ENCODE measurements at regions not wholly inside any gene's neighbourhood (a gene's known extent, or its start where the extent isn't known, plus 50 kb on each side); places are given as distances from the start of the nearest gene placed in this dataset.
A peak's percentile ranks its signal among the peaks of the same experiment; 100 is the strongest.

- no peak for DNase-seq (ENCODE audit: low read depth in 4 of 6, low spot score in 6 of 6)
- no peaks in the 10 kb centered on the region for H3K27me3 ChIP-seq (ENCODE audit: control insufficient read depth, insufficient read depth, low read length)
- no peaks in the 10 kb centered on the region for H3K4me1 ChIP-seq (ENCODE audit: control insufficient read depth, insufficient read depth, low read length)
- H3K9me3 ChIP-seq (ENCODE audit: control insufficient read depth, insufficient read depth, low read length) = no peaks in the 10 kb centered on the region
- no peak overlapping the region for H3K27ac ChIP-seq (ENCODE audit: low read depth, low read length)
- no peak overlapping the region for H3K4me3 ChIP-seq (ENCODE audit: low read depth, low read length)
- no CpG with 5 or more reads among the region's 1 CpG for WGBS (ENCODE audit: insufficient coverage)
- H3K36me3 ChIP-seq (ENCODE audit: control insufficient read depth, insufficient read depth, low read length) = no peaks in the 10 kb centered on the region
These were observed 749.2 kb upstream of the CDH10 start for GRCh38 chr5:25393957-25394356.

- DNase-seq (ENCODE audit: low read depth in 4 of 6, low spot score in 6 of 6) = peak in 2 of 6 donors; percentile 48 to 72
- Histone ChIP-seq H3K9me3 (ENCODE audit: control insufficient read depth, insufficient read depth, low read length) (no peaks in the 10 kb centered on the region), H3K4me3 (ENCODE audit: low read depth, low read length) (no peak overlapping the region), H3K4me1 (ENCODE audit: control insufficient read depth, insufficient read depth, low read length) (no peaks in the 10 kb centered on the region), H3K27me3 (ENCODE audit: control insufficient read depth, insufficient read depth, low read length) (no peaks in the 10 kb centered on the region), H3K27ac (ENCODE audit: low read depth, low read length) (no peak overlapping the region), H3K36me3 (ENCODE audit: control insufficient read depth, insufficient read depth, low read length) (no peaks in the 10 kb centered on the region)
- WGBS (ENCODE audit: insufficient coverage) = 62% methylated on average over 1 of the region's 1 CpG
These were observed 748.5 kb upstream of the CDH10 start for GRCh38 chr5:25393256-25393655.

DNA sequence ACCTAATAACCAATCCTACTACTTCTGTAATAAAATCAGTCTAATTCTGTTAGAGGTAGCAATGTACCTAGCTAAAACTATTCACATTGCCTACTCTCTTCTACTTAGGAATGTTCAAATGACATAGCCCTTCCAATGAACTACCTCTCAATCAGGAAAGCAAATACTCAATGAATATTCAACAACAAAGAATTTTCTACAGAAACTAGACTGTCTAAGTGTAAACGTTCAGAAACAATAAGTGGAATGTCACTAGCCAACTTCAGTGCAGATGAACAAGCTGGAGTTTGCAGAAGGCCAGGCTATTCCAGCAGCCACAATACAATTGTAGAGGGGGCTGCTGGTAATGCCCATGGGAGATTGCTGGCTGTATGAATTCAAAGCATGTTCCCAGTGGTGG is 743.2 kb upstream of the CDH10 start:
- Histone ChIP-seq H3K4me1 (ENCODE audit: control insufficient read depth, insufficient read depth, low read length) (no peaks in the 10 kb centered on the region), H3K27ac (ENCODE audit: low read depth, low read length) (no peak overlapping the region), H3K9me3 (ENCODE audit: control insufficient read depth, insufficient read depth, low read length) (no peaks in the 10 kb centered on the region), H3K4me3 (ENCODE audit: low read depth, low read length) (no peak overlapping the region), H3K27me3 (ENCODE audit: control insufficient read depth, insufficient read depth, low read length) (no peaks in the 10 kb centered on the region), H3K36me3 (ENCODE audit: control insufficient read depth, insufficient read depth, low read length) (no peaks in the 10 kb centered on the region)
- DNase-seq (ENCODE audit: low read depth in 4 of 6, low spot score in 6 of 6) = no peak
- 80% methylated on average over 1 of the region's 1 CpG for WGBS (ENCODE audit: insufficient coverage)

DNA sequence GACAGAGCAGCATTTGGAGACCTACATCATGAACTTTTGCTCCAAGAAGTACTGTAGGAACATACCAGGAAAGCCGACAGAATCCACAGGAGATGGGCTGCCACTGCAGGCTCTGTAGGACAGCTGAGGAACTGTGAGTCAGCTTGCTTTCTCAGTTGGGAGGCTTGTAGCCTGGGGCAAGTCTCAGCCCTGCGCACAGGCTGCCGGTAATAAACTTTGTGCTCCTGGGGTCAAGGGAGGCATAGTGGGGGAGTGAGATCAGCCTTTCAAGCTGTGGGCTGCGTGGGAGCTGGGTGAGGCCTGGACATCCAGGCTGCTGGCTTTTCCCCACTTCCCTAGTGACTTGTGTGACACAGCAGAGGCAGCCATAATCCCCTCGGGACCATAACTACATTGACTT is 718.0 kb upstream of the CDH10 start:
- Histone ChIP-seq H3K27me3 (ENCODE audit: control insufficient read depth, insufficient read depth, low read length) (no peaks in the 10 kb centered on the region), H3K4me3 (ENCODE audit: low read depth, low read length) (no peak overlapping the region), H3K27ac (ENCODE audit: low read depth, low read length) (no peak overlapping the region), H3K36me3 (ENCODE audit: control insufficient read depth, insufficient read depth, low read length) (no peaks in the 10 kb centered on the region), H3K4me1 (ENCODE audit: control insufficient read depth, insufficient read depth, low read length) (no peaks in the 10 kb centered on the region), H3K9me3 (ENCODE audit: control insufficient read depth, insufficient read depth, low read length) (no peaks in the 10 kb centered on the region)
- WGBS (ENCODE audit: insufficient coverage) = 90% methylated on average over 5 of the region's 5 CpGs
- no peak for DNase-seq (ENCODE audit: low read depth in 4 of 6, low spot score in 6 of 6)

DNA sequence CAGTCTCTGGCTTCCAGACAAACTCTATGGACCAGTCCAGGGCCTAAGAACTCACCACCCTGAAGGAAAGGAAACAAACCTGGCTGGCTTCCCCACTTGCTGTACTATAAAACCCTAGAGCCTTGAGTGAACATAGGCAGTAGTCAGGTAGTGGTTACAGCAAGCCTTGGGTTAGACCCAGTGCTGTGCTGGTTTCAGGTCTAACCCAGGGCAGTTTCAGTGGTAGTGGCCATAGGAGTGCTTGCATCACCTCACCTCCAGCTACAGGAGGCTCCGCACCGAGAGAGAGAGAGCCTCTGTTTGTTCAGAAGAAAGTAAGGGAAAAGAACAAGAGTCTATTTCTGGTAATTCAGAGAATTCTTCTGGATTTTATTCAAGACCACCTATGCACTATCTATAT is 714.1 kb upstream of the CDH10 start:
- no CpG with 5 or more reads among the region's 2 CpGs for WGBS (ENCODE audit: insufficient coverage)
- Histone ChIP-seq H3K36me3 (ENCODE audit: control insufficient read depth, insufficient read depth, low read length) (no peaks in the 10 kb centered on the region), H3K4me3 (ENCODE audit: low read depth, low read length) (no peak overlapping the region), H3K9me3 (ENCODE audit: control insufficient read depth, insufficient read depth, low read length) (no peaks in the 10 kb centered on the region), H3K27me3 (ENCODE audit: control insufficient read depth, insufficient read depth, low read length) (no peaks in the 10 kb centered on the region), H3K4me1 (ENCODE audit: control insufficient read depth, insufficient read depth, low read length) (no peaks in the 10 kb centered on the region), H3K27ac (ENCODE audit: low read depth, low read length) (no peak overlapping the region)
- no peak for DNase-seq (ENCODE audit: low read depth in 4 of 6, low spot score in 6 of 6)

DNA sequence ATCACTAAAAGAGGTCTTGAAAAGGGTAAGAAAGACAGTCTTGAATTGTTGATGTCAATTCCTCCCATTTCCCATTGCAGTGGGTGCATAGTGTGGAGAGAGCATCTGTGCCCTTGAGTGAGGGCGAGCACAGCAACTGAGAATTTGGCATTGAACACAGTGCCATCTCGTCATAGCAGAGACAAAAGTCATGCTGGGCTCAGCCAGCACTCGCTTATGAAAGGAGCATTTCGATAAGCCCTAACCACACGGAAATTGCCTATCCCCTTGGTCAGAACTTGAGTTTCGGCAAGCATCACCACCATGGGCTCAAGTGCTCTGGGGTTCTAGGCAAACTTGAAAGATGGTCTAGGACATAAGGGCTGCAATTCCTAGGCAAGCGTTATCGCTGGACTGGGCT is 712.8 kb upstream of the CDH10 start:
- no peaks in the 10 kb centered on the region for H3K4me1 ChIP-seq (ENCODE audit: control insufficient read depth, insufficient read depth, low read length)
- DNase-seq (ENCODE audit: low read depth in 4 of 6, low spot score in 6 of 6) = no peak
- H3K9me3 ChIP-seq (ENCODE audit: control insufficient read depth, insufficient read depth, low read length) = no peaks in the 10 kb centered on the region
- H3K4me3 ChIP-seq (ENCODE audit: low read depth, low read length) = no peak overlapping the region
- no peak overlapping the region for H3K27ac ChIP-seq (ENCODE audit: low read depth, low read length)
- H3K36me3 ChIP-seq (ENCODE audit: control insufficient read depth, insufficient read depth, low read length) = no peaks in the 10 kb centered on the region
- H3K27me3 ChIP-seq (ENCODE audit: control insufficient read depth, insufficient read depth, low read length) = no peaks in the 10 kb centered on the region
- 89% methylated on average over 8 of the region's 8 CpGs for WGBS (ENCODE audit: insufficient coverage)

- no peaks in the 10 kb centered on the region for H3K27me3 ChIP-seq (ENCODE audit: control insufficient read depth, insufficient read depth, low read length)
- no peaks in the 10 kb centered on the region for H3K4me1 ChIP-seq (ENCODE audit: control insufficient read depth, insufficient read depth, low read length)
- no peaks in the 10 kb centered on the region for H3K9me3 ChIP-seq (ENCODE audit: control insufficient read depth, insufficient read depth, low read length)
- H3K27ac ChIP-seq (ENCODE audit: low read depth, low read length) = no peak overlapping the region
- DNase-seq (ENCODE audit: low read depth in 4 of 6, low spot score in 6 of 6) = peak in 1 of 6 donors; percentile 54
- no peak overlapping the region for H3K4me3 ChIP-seq (ENCODE audit: low read depth, low read length)
- H3K36me3 ChIP-seq (ENCODE audit: control insufficient read depth, insufficient read depth, low read length) = no peaks in the 10 kb centered on the region
These were observed 705.0 kb upstream of the CDH10 start for GRCh38 chr5:25349746-25350145.

GRCh38 chr5:25345240-25345771 is 700.5 kb upstream of the CDH10 start:
- Histone ChIP-seq H3K4me3 (ENCODE audit: low read depth, low read length) (no peak overlapping the region), H3K27ac (ENCODE audit: low read depth, low read length) (no peak overlapping the region), H3K36me3 (ENCODE audit: control insufficient read depth, insufficient read depth, low read length) (no peaks in the 10 kb centered on the region), H3K27me3 (ENCODE audit: control insufficient read depth, insufficient read depth, low read length) (no peaks in the 10 kb centered on the region), H3K9me3 (ENCODE audit: control insufficient read depth, insufficient read depth, low read length) (no peaks in the 10 kb centered on the region), H3K4me1 (ENCODE audit: control insufficient read depth, insufficient read depth, low read length) (no peaks in the 10 kb centered on the region)
- 33% methylated on average over 2 of the region's 5 CpGs for WGBS (ENCODE audit: insufficient coverage)
- peak in 1 of 6 donors; percentile 3 for DNase-seq (ENCODE audit: low read depth in 4 of 6, low spot score in 6 of 6)

GRCh38 chr5:25339541-25339940 is 694.8 kb upstream of the CDH10 start:
- no peak overlapping the region for H3K4me3 ChIP-seq (ENCODE audit: low read depth, low read length)
- WGBS (ENCODE audit: insufficient coverage) = 100% methylated on average over 1 of the region's 5 CpGs

GRCh38 chr5:25334350-25334749 is 689.6 kb upstream of the CDH10 start:
- 75% methylated on average over 4 of the region's 6 CpGs for WGBS (ENCODE audit: insufficient coverage)
- Histone ChIP-seq H3K27ac (ENCODE audit: low read depth, low read length) (no peak overlapping the region), H3K4me1 (ENCODE audit: control insufficient read depth, insufficient read depth, low read length) (no peaks in the 10 kb centered on the region), H3K27me3 (ENCODE audit: control insufficient read depth, insufficient read depth, low read length) (no peaks in the 10 kb centered on the region), H3K4me3 (ENCODE audit: low read depth, low read length) (no peak overlapping the region), H3K36me3 (ENCODE audit: control insufficient read depth, insufficient read depth, low read length) (no peaks in the 10 kb centered on the region), H3K9me3 (ENCODE audit: control insufficient read depth, insufficient read depth, low read length) (peaks cover 2% of the 10 kb centered on the region)
- no peak for DNase-seq (ENCODE audit: low read depth in 4 of 6, low spot score in 6 of 6)

More at GRCh38 chr5:25339541-25339940, 694.8 kb upstream of the CDH10 start:
- Histone ChIP-seq H3K4me1 (ENCODE audit: control insufficient read depth, insufficient read depth, low read length) (no peaks in the 10 kb centered on the region), H3K27ac (ENCODE audit: low read depth, low read length) (no peak overlapping the region), H3K9me3 (ENCODE audit: control insufficient read depth, insufficient read depth, low read length) (no peaks in the 10 kb centered on the region), H3K27me3 (ENCODE audit: control insufficient read depth, insufficient read depth, low read length) (no peaks in the 10 kb centered on the region), H3K36me3 (ENCODE audit: control insufficient read depth, insufficient read depth, low read length) (no peaks in the 10 kb centered on the region)
- DNase-seq (ENCODE audit: low read depth in 4 of 6, low spot score in 6 of 6) = no peak

Data from spinal cord (tissue), 9 donors.